ENCODE measurements at regions not wholly inside any gene's neighbourhood (a gene's known extent, or its start where the extent isn't known, plus 50 kb on each side); places are given as distances from the start of the nearest gene placed in this dataset.

DNA sequence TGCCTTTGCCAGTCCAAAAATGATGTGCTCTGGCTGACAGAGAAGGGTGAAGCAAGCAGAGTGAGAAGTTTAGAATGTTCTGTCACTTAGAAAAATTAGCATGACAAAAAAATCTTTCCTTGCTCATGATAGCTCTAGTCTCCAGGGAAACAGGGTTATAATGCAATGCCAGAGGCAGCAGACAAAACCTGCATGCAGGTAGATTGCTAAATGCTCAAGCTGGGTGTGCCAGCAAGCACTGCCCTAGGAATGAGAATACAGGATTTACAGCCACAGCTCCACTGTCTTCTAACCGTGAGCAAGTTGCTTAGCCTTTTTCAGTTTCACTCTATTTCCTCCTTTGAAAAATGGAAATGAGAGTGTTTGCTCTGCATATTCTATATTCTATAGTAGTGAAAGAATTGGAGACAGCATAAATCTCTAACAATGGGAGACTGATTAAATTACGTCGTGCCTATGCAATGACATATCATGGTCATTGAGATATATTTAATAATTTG, 516.6 kb upstream of the C16orf82 start:
- no peak for DNase-seq
- intact Hi-C loops (cut with DNase I) = no loop called here
- no peaks in the 10 kb centered on the region for H3K27me3 ChIP-seq

DNA sequence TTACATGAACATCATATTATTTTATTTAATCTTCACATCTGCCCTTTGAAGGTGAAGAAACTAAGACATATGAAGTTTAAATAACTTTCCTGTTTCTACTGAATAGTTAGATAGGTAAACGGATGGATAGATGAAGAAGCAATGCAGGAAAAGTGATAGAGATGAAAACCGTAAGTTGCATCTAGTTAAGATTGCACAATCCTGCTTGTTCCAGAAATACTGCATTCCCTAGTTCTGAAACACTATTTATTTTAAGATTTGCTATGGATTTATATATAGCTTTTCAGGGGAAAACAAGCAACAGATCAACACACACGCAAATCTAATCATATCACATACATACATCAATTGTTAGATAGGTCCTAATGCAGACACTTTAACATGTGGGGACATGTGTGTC, 512.7 kb upstream of the C16orf82 start:
- no peak overlapping the region for H3K4me3 ChIP-seq
- WGBS, 2 donors = 84 to 87% methylated on average over 3 of the region's 3 CpGs
- H3K27me3 ChIP-seq = no peaks in the 10 kb centered on the region
- TF ChIP-seq POLR2AphosphoS5 (IDR thresholded peaks at IDR 0.05) (no peak), EP300 (IDR thresholded peaks at IDR 0.05) (no peak), POLR2A (IDR thresholded peaks at IDR 0.05) (no peak)
- TF ChIP-seq, protein P1, sequence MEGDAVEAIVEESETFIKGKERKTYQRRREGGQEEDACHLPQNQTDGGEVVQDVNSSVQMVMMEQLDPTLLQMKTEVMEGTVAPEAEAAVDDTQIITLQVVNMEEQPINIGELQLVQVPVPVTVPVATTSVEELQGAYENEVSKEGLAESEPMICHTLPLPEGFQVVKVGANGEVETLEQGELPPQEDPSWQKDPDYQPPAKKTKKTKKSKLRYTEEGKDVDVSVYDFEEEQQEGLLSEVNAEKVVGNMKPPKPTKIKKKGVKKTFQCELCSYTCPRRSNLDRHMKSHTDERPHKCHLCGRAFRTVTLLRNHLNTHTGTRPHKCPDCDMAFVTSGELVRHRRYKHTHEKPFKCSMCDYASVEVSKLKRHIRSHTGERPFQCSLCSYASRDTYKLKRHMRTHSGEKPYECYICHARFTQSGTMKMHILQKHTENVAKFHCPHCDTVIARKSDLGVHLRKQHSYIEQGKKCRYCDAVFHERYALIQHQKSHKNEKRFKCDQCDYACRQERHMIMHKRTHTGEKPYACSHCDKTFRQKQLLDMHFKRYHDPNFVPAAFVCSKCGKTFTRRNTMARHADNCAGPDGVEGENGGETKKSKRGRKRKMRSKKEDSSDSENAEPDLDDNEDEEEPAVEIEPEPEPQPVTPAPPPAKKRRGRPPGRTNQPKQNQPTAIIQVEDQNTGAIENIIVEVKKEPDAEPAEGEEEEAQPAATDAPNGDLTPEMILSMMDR (IDR thresholded peaks at IDR 0.05) = no peak
- intact Hi-C loops (cut with DNase I) = no loop called here
- H3K27ac ChIP-seq = no peak overlapping the region
- DNase-seq = no peak
- H3K4me1 ChIP-seq = no peaks in the 10 kb centered on the region
- H3K9me3 ChIP-seq = no peaks in the 10 kb centered on the region
- H3K36me3 ChIP-seq = no peaks in the 10 kb centered on the region

More for the DNA sequence above, 516.6 kb upstream of the C16orf82 start:
- WGBS, 2 donors = 31 to 35% methylated on average over 3 of the region's 3 CpGs
- Histone ChIP-seq H3K4me1 (no peaks in the 10 kb centered on the region), H3K9me3 (no peaks in the 10 kb centered on the region), H3K27ac (no peak overlapping the region), H3K36me3 (no peaks in the 10 kb centered on the region), H3K4me3 (no peak overlapping the region)
- TF ChIP-seq POLR2A (IDR thresholded peaks at IDR 0.05) (no peak), EP300 (IDR thresholded peaks at IDR 0.05) (no peak), POLR2AphosphoS5 (IDR thresholded peaks at IDR 0.05) (no peak)
- TF ChIP-seq, protein P1 (IDR thresholded peaks at IDR 0.05) = no peak

DNA sequence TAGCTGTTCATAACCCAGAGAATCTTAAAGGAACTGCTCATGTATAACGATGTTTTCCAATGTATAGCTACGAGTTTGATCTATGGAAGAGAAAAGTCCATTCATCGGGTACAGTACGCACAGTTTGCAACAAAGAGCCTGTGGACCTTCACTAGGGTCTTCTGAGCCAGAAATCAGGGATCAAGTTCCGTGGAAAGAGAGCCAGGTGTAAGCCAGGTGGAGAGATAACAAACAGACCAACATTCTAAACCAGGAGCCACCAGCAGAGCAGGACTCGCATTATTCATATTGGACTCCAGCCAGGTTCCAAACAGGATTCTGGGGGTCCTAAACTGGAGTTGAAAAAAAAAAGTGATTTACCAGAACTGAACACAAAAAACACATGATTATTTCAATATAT, 505.4 kb upstream of the C16orf82 start:
- Histone ChIP-seq H3K4me3 (no peak overlapping the region), H3K36me3 (no peaks in the 10 kb centered on the region), H3K27me3 (no peaks in the 10 kb centered on the region), H3K4me1 (no peaks in the 10 kb centered on the region), H3K27ac (no peak overlapping the region), H3K9me3 (peaks cover 0 to 4% (median 0%) of the 10 kb centered on the region in 4 donors)
- DNase-seq = no peak
- intact Hi-C loops (cut with DNase I) = no loop called here
- TF ChIP-seq POLR2AphosphoS5 (IDR thresholded peaks at IDR 0.05) (no peak), POLR2A (IDR thresholded peaks at IDR 0.05) (no peak), EP300 (IDR thresholded peaks at IDR 0.05) (no peak)
- TF ChIP-seq, protein P1 (IDR thresholded peaks at IDR 0.05) = no peak
- WGBS, 2 donors = 80 to 84% methylated on average over 6 of the region's 6 CpGs

DNA sequence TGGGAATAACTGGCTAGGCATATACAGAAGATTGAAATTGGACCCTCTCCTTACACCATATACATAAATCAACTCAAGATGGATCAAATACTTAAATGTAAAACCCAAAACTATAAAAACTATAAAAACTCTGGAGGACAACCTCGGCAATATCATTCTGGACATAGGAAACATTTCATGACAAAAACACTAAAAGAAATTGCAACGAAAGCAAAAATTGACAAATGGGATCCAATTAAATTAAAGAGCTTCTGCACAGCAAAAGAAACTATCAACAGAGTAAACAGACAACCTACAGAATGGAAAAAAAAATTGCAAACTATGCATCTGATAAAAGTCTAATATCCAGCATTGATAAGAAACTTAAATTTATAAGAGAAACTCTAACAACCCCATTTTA, 503.7 kb upstream of the C16orf82 start:
- TF ChIP-seq EP300 (IDR thresholded peaks at IDR 0.05) = no peak
- TF ChIP-seq POLR2A (IDR thresholded peaks at IDR 0.05) = no peak
- TF ChIP-seq POLR2AphosphoS5 (IDR thresholded peaks at IDR 0.05) = no peak
- TF ChIP-seq, protein P1 (IDR thresholded peaks at IDR 0.05) = no peak
- intact Hi-C loops (cut with DNase I) = no loop called here
- no peak overlapping the region for H3K27ac ChIP-seq
- no peaks in the 10 kb centered on the region for H3K27me3 ChIP-seq
- peaks cover 0 to 4% (median 0%) of the 10 kb centered on the region in 4 donors for H3K9me3 ChIP-seq
- 77 to 84% methylated on average over 2 of the region's 2 CpGs for WGBS, 2 donors
- no peaks in the 10 kb centered on the region for H3K4me1 ChIP-seq
- no peak for DNase-seq
- no peaks in the 10 kb centered on the region for H3K36me3 ChIP-seq
- H3K4me3 ChIP-seq = no peak overlapping the region

DNA sequence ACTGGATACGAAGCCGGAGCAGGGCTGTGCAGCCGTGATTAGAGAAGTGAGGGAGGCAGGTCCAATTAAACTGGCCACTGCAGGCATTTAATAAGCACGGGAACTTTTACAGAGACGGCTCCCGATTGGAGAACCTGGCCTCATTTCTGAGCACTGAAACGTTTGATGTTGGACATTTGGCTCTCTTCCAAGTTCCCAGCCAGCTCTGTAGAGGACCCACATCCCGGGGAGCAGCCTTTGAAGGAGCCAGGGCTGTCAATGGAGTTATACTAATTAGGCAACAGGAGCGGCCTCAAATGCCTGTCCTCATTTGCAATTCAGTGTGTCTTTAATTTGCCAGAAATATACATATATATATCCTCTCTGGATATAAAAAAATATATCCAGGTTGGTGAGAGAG, 499.4 kb upstream of the C16orf82 start:
- no peak for TF ChIP-seq POLR2AphosphoS5 (IDR thresholded peaks at IDR 0.05)
- TF ChIP-seq EP300 (IDR thresholded peaks at IDR 0.05) = no peak
- no peak for TF ChIP-seq POLR2A (IDR thresholded peaks at IDR 0.05)
- TF ChIP-seq, protein P1 (IDR thresholded peaks at IDR 0.05) = no peak
- no peak for DNase-seq
- no peaks in the 10 kb centered on the region for H3K36me3 ChIP-seq
- 71 to 73% methylated on average over 9 of the region's 9 CpGs for WGBS, 2 donors
- no peak overlapping the region for H3K4me3 ChIP-seq
- intact Hi-C loops (cut with DNase I) = no loop called here
- no peaks in the 10 kb centered on the region for H3K4me1 ChIP-seq
- no peaks in the 10 kb centered on the region for H3K9me3 ChIP-seq
- H3K27me3 ChIP-seq = no peaks in the 10 kb centered on the region
- no peak overlapping the region for H3K27ac ChIP-seq
